Omental fat pad (tissue), 3 donors: ENCODE measurements at regions not wholly inside any gene's neighbourhood (a gene's known extent, or its start where the extent isn't known, plus 50 kb on each side); places are given as distances from the start of the nearest gene placed in this dataset.

Source experiments
- ATAC-seq: fragments of 150-250 bp; one replicate; pipeline ENCODE4 v1.9.1; 2016; ENCODE audit warnings: mild to moderate bottlenecking, moderate library complexity; ENCODE audit not compliant: low FRiP score
- DNase-seq: peaks from one replicate; pipeline ENCODE4 v3.0.0-alpha.2; 2019; ENCODE audit warnings: low spot score
- TF ChIP-seq, protein P1 (sequence below), 3 donors: fragments of 450-650 bp; IDR thresholded peaks; one replicate each; pipeline ENCODE4 v1.5.1; 2016 to 2017; ENCODE audit warnings: antibody characterized with exemption in 3 of 3, mild to moderate bottlenecking in 3 of 3, moderate library complexity in 2 of 3

DNA sequence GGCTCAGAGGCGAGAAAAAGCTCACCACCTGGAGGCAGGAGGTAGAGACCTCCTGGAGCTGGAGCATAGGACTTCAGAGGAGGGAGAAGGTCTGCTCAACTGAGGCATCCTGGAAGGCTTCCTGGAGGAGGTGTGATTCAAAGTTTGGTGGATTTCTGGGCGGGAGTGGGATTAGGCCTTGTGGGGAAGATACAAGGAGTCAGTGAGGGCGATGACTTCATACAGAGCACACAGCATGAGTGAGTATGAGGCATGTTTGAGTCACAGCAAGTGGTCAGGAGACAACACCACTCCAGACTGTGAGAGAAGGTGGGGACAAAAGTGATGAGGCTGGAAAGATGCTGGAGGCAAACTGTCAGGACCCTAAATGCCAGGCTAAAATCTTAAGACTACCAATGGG is 77.6 kb downstream of the MATN1 start:
- ATAC-seq (no peak), DNase-seq (no peak)
- TF ChIP-seq, protein P1, sequence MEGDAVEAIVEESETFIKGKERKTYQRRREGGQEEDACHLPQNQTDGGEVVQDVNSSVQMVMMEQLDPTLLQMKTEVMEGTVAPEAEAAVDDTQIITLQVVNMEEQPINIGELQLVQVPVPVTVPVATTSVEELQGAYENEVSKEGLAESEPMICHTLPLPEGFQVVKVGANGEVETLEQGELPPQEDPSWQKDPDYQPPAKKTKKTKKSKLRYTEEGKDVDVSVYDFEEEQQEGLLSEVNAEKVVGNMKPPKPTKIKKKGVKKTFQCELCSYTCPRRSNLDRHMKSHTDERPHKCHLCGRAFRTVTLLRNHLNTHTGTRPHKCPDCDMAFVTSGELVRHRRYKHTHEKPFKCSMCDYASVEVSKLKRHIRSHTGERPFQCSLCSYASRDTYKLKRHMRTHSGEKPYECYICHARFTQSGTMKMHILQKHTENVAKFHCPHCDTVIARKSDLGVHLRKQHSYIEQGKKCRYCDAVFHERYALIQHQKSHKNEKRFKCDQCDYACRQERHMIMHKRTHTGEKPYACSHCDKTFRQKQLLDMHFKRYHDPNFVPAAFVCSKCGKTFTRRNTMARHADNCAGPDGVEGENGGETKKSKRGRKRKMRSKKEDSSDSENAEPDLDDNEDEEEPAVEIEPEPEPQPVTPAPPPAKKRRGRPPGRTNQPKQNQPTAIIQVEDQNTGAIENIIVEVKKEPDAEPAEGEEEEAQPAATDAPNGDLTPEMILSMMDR (IDR thresholded peaks at IDR 0.05) = no peak

DNA sequence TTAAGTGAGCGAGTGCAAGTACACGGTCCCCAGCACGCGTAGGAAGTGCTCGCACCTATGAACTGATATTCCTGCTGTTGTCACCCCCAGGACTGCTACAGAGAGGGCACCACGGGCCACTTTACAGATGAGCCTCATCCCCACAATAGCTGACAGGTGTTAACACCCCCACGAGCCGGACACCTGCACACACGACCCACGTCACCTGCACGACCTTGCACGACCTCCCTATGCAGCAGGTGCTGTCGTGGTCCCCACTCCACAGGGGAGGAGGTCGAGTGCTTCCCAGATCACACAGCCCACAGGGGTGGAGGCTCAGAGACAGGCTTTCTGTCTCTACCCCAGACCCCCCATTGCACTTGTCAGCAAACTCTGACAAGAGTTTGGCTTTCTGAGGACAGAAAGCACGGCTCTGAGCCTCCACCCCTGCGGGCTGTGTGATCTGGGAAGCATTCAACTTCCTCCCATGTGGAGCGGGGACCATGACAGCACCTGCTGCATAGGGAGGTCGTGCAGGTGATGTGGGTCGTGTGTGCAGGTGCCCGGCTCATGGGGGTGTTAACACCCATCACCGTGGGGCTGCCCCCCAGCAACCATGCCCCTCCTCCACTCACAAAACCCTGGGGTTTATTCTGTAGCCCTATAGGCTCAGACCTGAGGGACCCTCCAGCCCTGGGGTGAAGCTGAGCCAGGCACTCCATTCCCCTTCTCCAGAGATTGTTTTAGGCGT is 80.8 kb downstream of the MATN1 start:
- ATAC-seq (no peak), DNase-seq (no peak)
- TF ChIP-seq, protein P1 (IDR thresholded peaks at IDR 0.05) = no peak

DNA sequence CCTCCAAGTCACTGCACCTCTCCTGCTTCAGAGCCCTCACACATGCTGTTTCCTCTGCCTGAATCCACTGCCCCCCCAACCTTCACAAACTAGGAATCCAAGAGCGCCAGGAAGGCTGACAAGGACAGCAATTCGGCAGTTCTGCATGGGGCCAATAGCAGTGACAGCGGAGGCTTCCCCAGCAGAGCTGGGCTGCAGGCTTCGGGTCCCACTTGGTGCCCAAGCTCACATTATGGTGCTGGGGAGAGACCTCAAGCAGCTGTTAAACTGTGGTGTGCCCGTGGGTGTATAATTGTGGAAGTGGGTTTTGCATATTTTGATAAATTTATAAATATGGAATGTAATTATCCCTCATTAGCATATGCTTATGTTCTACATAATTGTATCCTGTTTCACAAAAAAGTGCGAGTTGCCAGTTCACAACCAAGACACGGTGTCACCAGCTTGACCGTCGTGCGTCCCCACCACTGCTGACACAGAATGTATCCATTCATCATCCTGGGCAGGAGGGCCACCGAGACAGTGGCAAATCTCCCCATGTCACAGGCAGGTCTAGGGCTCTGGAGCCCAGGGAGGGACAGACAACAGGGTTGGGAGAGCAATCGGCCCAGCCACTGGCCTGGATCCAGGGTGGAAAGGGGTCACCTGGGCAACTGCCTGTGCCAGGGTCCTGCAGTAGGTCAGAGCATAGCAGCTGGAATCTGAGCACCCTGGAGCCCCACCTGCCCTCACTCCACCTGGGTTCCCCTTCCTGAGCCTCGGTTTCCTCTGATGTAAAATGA is 81.6 kb downstream of the MATN1 start:
- DNase-seq (no peak), ATAC-seq (no peak)
- TF ChIP-seq, protein P1 (IDR thresholded peaks at IDR 0.05) = no peak

DNA sequence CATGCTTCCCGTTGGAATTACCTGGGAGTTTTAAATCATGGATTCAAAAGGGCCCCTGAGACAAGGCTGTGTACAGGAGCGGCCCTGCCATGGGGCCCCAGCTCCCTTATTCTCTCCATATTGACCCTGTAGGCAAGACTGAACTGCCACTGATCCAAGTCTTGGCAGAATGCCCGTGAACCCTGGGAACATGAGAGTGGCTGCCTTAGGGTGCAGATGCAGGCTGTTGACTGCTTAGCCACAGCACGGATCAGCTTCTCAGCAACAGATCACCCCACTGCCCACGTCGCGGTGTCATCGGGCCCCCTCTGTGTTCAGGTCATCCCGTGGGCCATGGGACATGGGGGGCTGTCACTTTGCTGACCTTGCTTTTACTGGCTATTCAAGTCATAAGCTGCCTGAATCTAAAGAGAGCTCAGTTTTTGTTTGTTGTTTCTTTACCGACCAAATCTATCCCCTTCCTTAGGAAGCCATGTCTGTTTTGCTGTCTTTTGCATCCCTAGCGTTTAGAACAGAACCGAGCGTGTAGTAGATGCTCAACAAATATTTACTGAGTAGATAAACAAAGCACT is 83.4 kb downstream of the MATN1 start:
- DNase-seq = no peak

DNA sequence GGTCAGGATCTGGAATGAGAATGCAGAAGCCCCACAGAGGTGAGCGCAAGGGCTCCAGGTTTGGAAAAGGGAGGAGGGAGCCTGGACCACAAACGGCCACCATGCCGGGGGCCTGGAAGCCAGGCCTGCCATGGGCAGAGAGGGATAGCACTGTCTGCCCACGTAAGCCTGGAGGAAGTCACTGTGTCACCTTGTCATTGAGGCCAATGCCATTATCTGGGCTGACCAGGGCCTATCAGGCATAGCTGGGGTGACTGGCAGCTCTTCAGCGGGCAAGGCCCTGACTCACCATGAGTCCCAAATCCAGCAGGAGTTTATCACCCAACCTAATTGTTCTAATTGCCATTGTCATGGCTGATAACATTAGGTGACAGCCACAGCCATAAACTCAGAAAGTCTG is 84.6 kb downstream of the MATN1 start:
- ATAC-seq (no peak), DNase-seq (no peak)
- TF ChIP-seq, protein P1 (IDR thresholded peaks at IDR 0.05) = no peak

More for the DNA sequence above, 83.4 kb downstream of the MATN1 start:
- TF ChIP-seq, protein P1 (IDR thresholded peaks at IDR 0.05) = no peak
- no peak for ATAC-seq

DNA sequence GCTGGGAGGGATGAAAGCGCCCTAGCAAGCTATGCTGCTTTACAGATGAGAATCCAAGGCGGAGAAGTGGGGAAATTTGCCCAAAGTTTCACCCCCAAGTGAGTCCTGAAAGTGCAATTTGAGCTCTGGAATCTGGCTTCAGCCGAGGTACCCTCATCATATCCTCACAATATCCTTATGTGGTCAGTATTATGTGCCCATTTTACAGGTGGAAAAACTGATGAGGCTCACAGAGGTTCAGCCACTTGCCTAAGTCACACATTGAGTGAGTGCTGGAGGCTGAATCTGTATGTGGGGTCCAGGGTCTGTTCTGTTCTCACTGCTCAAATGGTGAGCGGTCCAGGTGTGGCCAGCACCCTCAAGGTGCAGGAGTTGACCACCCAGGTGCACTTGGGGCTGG is 85.3 kb downstream of the MATN1 start:
- ATAC-seq (no peak), DNase-seq (no peak)
- TF ChIP-seq, protein P1 (IDR thresholded peaks at IDR 0.05) = no peak
